ENCODE measurements at regions not wholly inside any gene's neighbourhood (a gene's known extent, or its start where the extent isn't known, plus 50 kb on each side); places are given as distances from the start of the nearest gene placed in this dataset.
A peak's percentile ranks its signal among the peaks of the same experiment; 100 is the strongest.

DNA sequence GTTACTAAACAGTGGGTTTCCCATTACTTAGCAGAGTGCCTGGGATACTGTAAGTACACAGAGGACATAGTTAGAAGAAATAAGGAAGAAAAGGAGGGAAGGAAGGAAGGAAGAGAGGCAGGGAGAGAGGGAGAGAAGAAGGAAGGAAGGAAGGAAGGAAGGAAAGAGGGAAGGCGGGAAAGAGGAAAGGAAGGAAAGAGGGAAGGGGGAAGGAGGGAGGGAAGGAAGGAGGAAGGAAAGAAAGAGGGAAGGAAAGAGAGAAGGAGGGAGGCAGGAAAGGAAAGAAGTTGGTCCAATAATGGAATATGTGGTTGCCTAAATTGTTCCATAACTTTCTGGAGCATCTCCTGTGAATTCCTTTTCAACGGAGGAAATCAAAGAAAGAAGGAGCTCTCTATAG is 1230.4 kb downstream of the AACS start:
- no peak overlapping the region for H3K4me3 ChIP-seq (ENCODE audit: low read depth, low read length)
- TF ChIP-seq, protein P1, sequence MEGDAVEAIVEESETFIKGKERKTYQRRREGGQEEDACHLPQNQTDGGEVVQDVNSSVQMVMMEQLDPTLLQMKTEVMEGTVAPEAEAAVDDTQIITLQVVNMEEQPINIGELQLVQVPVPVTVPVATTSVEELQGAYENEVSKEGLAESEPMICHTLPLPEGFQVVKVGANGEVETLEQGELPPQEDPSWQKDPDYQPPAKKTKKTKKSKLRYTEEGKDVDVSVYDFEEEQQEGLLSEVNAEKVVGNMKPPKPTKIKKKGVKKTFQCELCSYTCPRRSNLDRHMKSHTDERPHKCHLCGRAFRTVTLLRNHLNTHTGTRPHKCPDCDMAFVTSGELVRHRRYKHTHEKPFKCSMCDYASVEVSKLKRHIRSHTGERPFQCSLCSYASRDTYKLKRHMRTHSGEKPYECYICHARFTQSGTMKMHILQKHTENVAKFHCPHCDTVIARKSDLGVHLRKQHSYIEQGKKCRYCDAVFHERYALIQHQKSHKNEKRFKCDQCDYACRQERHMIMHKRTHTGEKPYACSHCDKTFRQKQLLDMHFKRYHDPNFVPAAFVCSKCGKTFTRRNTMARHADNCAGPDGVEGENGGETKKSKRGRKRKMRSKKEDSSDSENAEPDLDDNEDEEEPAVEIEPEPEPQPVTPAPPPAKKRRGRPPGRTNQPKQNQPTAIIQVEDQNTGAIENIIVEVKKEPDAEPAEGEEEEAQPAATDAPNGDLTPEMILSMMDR (IDR thresholded peaks at IDR 0.05; ENCODE audit: insufficient read depth, low read length, poor library complexity, severe bottlenecking) = no peak
- no peak for DNase-seq (ENCODE audit: low read depth)

DNA sequence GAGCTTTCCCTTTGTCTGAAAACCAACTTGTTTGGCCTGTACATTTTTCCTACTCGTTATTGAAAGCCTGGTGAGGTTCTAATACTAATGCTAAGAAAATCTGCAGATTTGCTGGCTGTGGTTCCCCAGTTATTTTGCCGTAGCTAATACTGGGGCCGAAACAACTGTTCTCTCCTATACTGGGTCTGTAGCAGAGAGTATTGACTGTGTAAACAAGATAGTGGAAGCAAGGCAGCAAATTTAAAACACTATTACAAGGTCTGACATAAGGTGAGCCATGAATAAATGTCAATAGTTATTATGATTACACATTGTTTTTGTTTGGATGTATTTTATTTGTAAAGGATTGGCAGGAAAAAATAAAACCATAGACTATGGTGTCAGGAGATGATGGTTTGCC is 1244.0 kb downstream of the AACS start:
- Histone ChIP-seq H3K27me3 (ENCODE audit: control insufficient read depth, insufficient read depth, low read length) (no peaks in the 10 kb centered on the region), H3K36me3 (ENCODE audit: control insufficient read depth, insufficient read depth, low read length) (no peaks in the 10 kb centered on the region), H3K4me3 (ENCODE audit: low read depth, low read length) (no peak overlapping the region)
- no peak for DNase-seq (ENCODE audit: low read depth)
- TF ChIP-seq, protein P1 (IDR thresholded peaks at IDR 0.05; ENCODE audit: insufficient read depth, low read length, poor library complexity, severe bottlenecking) = no peak

More for the DNA sequence above, 1230.4 kb downstream of the AACS start:
- no peaks in the 10 kb centered on the region for H3K36me3 ChIP-seq (ENCODE audit: control insufficient read depth, insufficient read depth, low read length)
- no peaks in the 10 kb centered on the region for H3K27me3 ChIP-seq (ENCODE audit: control insufficient read depth, insufficient read depth, low read length)

DNA sequence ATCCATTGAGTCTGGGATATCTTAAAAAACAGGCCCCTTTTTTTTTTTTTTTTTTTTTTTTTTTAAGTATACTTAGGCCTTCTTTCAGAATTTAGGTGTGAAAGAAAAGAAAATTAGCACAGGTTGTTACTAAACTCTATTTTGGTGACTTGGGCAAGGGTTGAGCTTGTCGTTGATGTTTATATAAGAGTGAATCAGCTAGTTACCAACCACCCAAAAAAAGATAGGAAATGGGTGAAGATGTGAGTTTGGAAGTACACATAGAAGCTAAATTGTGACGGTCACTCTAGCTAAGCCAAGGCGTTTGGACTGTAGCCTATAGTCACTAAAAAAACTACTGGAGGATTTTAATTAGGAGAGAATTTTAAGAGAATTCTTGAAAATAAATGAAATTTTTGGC is 1247.2 kb downstream of the AACS start:
- Histone ChIP-seq H3K4me3 (ENCODE audit: low read depth, low read length) (no peak overlapping the region), H3K27me3 (ENCODE audit: control insufficient read depth, insufficient read depth, low read length) (no peaks in the 10 kb centered on the region), H3K36me3 (ENCODE audit: control insufficient read depth, insufficient read depth, low read length) (no peaks in the 10 kb centered on the region)
- DNase-seq (ENCODE audit: low read depth) = no peak
- TF ChIP-seq, protein P1 (IDR thresholded peaks at IDR 0.05; ENCODE audit: insufficient read depth, low read length, poor library complexity, severe bottlenecking) = no peak

DNA sequence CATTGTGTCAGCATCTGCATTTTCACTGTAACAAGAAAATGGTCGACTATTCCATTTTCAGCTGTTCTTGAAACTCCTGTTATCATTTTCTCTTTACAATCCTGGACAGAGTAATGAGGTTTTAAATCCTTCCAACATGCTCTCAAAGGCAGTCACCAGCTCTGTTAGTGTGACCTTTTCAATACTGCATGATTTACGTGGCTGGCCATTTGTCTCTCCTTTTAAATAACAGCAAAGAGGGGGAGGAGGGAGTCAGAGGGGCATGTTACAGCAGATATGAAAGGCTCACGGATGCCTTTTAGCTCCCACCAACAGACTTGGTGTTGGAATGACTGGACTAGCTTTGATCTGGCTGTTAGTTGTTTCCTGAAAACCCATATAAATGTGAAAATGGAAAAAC is 1251.2 kb downstream of the AACS start:
- Histone ChIP-seq H3K4me3 (ENCODE audit: low read depth, low read length) (no peak overlapping the region), H3K36me3 (ENCODE audit: control insufficient read depth, insufficient read depth, low read length) (no peaks in the 10 kb centered on the region), H3K27me3 (ENCODE audit: control insufficient read depth, insufficient read depth, low read length) (no peaks in the 10 kb centered on the region)
- DNase-seq (ENCODE audit: low read depth) = no peak
- TF ChIP-seq, protein P1 (IDR thresholded peaks at IDR 0.05; ENCODE audit: insufficient read depth, low read length, poor library complexity, severe bottlenecking) = no peak

DNA sequence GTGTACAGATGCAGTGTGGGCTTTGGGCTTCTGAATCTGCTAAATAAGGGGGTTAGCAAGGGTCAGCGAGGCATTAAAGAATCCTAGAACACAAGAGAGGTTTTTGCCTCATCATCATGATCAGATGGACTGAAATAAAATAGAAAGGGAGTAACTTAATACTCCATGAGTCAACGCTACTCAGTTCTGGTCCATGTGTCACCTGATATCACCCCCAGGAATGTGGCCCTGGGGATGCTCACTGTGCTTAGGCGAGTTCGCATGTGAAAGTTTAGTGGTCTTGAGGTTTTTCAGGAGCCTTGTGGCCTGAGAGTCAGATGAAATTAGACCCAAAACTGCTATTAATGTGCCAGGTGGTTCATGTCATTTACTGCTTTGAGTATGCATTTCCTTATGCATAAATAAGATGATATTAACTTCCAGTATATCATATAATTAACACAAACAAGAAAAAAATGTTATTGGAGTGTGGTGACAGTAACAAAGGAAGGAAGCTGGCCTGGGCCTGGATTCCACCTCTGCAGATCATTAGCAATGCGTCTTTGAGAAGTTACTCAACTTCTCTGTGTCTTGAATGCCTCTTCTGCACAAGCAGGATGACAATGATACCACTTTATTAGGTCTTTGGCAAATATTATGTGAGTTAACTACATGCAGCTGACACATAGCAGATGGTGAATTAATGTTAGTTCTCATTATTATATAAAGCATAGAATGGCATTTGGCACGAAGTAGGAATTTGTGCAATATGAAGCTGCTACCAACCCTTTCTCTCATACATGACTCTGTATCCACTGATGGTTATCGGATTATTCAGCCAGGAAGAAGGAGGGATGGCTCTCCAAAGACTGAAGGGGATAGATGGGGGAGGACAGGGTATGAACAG is 1272.6 kb downstream of the AACS start:
- no peaks in the 10 kb centered on the region for H3K27me3 ChIP-seq (ENCODE audit: control insufficient read depth, insufficient read depth, low read length)
- peak; percentile 23 for DNase-seq (ENCODE audit: low read depth)
- no peak overlapping the region for H3K4me3 ChIP-seq (ENCODE audit: low read depth, low read length)
- TF ChIP-seq, protein P1 (IDR thresholded peaks at IDR 0.05; ENCODE audit: insufficient read depth, low read length, poor library complexity, severe bottlenecking) = no peak
- no peaks in the 10 kb centered on the region for H3K36me3 ChIP-seq (ENCODE audit: control insufficient read depth, insufficient read depth, low read length)

DNA sequence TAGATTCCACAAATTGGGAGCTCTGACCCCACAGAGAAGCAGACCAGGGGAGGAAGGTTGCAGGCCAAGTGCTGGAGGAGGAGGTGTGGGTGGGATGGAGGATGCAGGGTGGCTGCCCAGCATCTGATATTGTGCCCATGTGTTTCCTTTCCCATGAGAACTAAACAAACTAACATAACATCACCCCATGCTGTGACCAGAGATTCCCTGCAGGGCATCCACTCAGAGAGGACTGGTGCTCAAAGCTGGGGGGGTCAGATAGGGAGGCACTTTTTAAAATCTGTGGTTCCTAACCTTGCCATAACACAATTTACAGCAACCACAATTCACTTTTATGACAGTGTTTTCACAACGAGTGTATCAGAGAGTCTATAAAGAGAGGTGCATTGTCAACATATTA is 1277.6 kb downstream of the AACS start:
- Histone ChIP-seq H3K4me3 (ENCODE audit: low read depth, low read length) (no peak overlapping the region), H3K36me3 (ENCODE audit: control insufficient read depth, insufficient read depth, low read length) (no peaks in the 10 kb centered on the region), H3K27me3 (ENCODE audit: control insufficient read depth, insufficient read depth, low read length) (no peaks in the 10 kb centered on the region)
- no peak for DNase-seq (ENCODE audit: low read depth)
- TF ChIP-seq, protein P1 (IDR thresholded peaks at IDR 0.05; ENCODE audit: insufficient read depth, low read length, poor library complexity, severe bottlenecking) = no peak
